Vagina (tissue), 2 donors: ENCODE measurements at regions not wholly inside any gene's neighbourhood (a gene's known extent, or its start where the extent isn't known, plus 50 kb on each side); places are given as distances from the start of the nearest gene placed in this dataset.

Experiments used
- DNase-seq, 2 donors: peaks; one replicate each; pipeline ENCODE4 v3.0.0-alpha.2; 2017; ENCODE audit errors: extremely low spot score in 2 of 2
- H3K27ac ChIP-seq: fragments of 200-600 bp; sonication (generic); one replicate; pipeline ENCODE4 v1.5.1; 2019
- H3K27me3 ChIP-seq: fragments of 200-600 bp; sonication (generic); one replicate; pipeline ENCODE4 v1.5.1; 2019
- H3K36me3 ChIP-seq, 2 donors: fragments of 200-600 bp; sonication (generic); one replicate each; pipeline ENCODE4 v1.5.1; 2017 to 2019
- H3K4me1 ChIP-seq: fragments of 200-600 bp; sonication (generic); one replicate; pipeline ENCODE4 v1.5.1; 2019
- H3K4me3 ChIP-seq, 2 donors: fragments of 200-600 bp; sonication (generic); 1 replicate in 1 of 2; 2 replicates in 1 of 2; pipeline ENCODE4 v1.5.1; 2016 to 2019
- H3K9me3 ChIP-seq: fragments of 200-600 bp; sonication (generic); one replicate; pipeline ENCODE4 v1.5.1; 2019
- CTCF ChIP-seq, 3 experiments: fragments of 450-650 bp in 2 of 3; fragments of 200-600 bp in 1 of 3; sonication (generic) in 1 of 3; IDR thresholded peaks; one replicate each; pipeline ENCODE4 v1.5.1; 2017 to 2019; ENCODE audit warnings: antibody characterized with exemption in 3 of 3, mild to moderate bottlenecking in 2 of 3, moderate library complexity in 2 of 3
- POLR2A ChIP-seq, 2 donors: fragments of 450-650 bp; IDR thresholded peaks; one replicate each; pipeline ENCODE4 v1.6.1; 2017; ENCODE audit warnings: antibody characterized with exemption in 2 of 2, mild to moderate bottlenecking in 2 of 2, moderate library complexity in 2 of 2
- POLR2AphosphoS5 ChIP-seq, 2 donors: sonication (generic); formaldehyde crosslinking; IDR thresholded peaks; one replicate each; pipeline ENCODE4 v1.9.0; 2017; ENCODE audit warnings: antibody characterized with exemption in 2 of 2, mild to moderate bottlenecking in 2 of 2, low read depth in 1 of 2; ENCODE audit not compliant: insufficient read depth in 1 of 2
- intact Hi-C: fragments of 100-400 bp; cut with DNase I; formaldehyde crosslinking; loops from one replicate; pipeline ENCODE4 v1.15.1; 2023

GRCh38 chr5:96196890-96197289 is 235.2 kb upstream of the ELL2 start:
- H3K27ac ChIP-seq: no peak overlapping the region
- no peak for DNase-seq
- no peak overlapping the region for H3K4me3 ChIP-seq
- intact Hi-C loops: no loop called here
- no peaks in the 10 kb centered on the region for H3K4me1 ChIP-seq
- H3K9me3 ChIP-seq: no peaks in the 10 kb centered on the region
- H3K36me3 ChIP-seq: no peaks in the 10 kb centered on the region
- no peaks in the 10 kb centered on the region for H3K27me3 ChIP-seq
- no peak for TF ChIP-seq POLR2A (IDR thresholded peaks at IDR 0.05)
- TF ChIP-seq CTCF (IDR thresholded peaks at IDR 0.05): no peak
- TF ChIP-seq POLR2AphosphoS5 (IDR thresholded peaks at IDR 0.05; ENCODE audit: insufficient read depth in 1 of 2, low read depth in 1 of 2): no peak

- intact Hi-C loops: no loop called here
- Histone ChIP-seq H3K27ac (no peak overlapping the region), H3K36me3 (no peaks in the 10 kb centered on the region), H3K4me3 (no peak overlapping the region), H3K4me1 (no peaks in the 10 kb centered on the region), H3K27me3 (no peaks in the 10 kb centered on the region), H3K9me3 (no peaks in the 10 kb centered on the region)
- TF ChIP-seq CTCF (IDR thresholded peaks at IDR 0.05): no peak
- TF ChIP-seq POLR2A (IDR thresholded peaks at IDR 0.05): no peak
- no peak for TF ChIP-seq POLR2AphosphoS5 (IDR thresholded peaks at IDR 0.05; ENCODE audit: insufficient read depth in 1 of 2, low read depth in 1 of 2)
- DNase-seq: no peak
These were observed 234.8 kb upstream of the ELL2 start for GRCh38 chr5:96196407-96196806.

- intact Hi-C loops: no loop called here
- H3K27me3 ChIP-seq: no peaks in the 10 kb centered on the region
- no peak for DNase-seq
- no peaks in the 10 kb centered on the region for H3K36me3 ChIP-seq
- H3K27ac ChIP-seq: no peak overlapping the region
- TF ChIP-seq CTCF (IDR thresholded peaks at IDR 0.05) (no peak), POLR2AphosphoS5 (IDR thresholded peaks at IDR 0.05; ENCODE audit: insufficient read depth in 1 of 2, low read depth in 1 of 2) (no peak), POLR2A (IDR thresholded peaks at IDR 0.05) (no peak)
- no peaks in the 10 kb centered on the region for H3K4me1 ChIP-seq
- H3K9me3 ChIP-seq: no peaks in the 10 kb centered on the region
- H3K4me3 ChIP-seq: no peak overlapping the region
These were observed 233.5 kb upstream of the ELL2 start for GRCh38 chr5:96195123-96195522.

- no peak for TF ChIP-seq CTCF (IDR thresholded peaks at IDR 0.05)
- no peak for TF ChIP-seq POLR2A (IDR thresholded peaks at IDR 0.05)
- no peak for TF ChIP-seq POLR2AphosphoS5 (IDR thresholded peaks at IDR 0.05; ENCODE audit: insufficient read depth in 1 of 2, low read depth in 1 of 2)
- H3K4me3 ChIP-seq: no peak overlapping the region
- H3K9me3 ChIP-seq: no peaks in the 10 kb centered on the region
- intact Hi-C loops: no loop called here
- no peaks in the 10 kb centered on the region for H3K4me1 ChIP-seq
- no peaks in the 10 kb centered on the region for H3K27me3 ChIP-seq
- no peak overlapping the region for H3K27ac ChIP-seq
- no peaks in the 10 kb centered on the region for H3K36me3 ChIP-seq
- no peak for DNase-seq
These were observed 232.9 kb upstream of the ELL2 start for GRCh38 chr5:96194593-96194992.

GRCh38 chr5:96193946-96194345 is 232.3 kb upstream of the ELL2 start:
- no peak overlapping the region for H3K4me3 ChIP-seq
- DNase-seq: no peak
- TF ChIP-seq POLR2AphosphoS5 (IDR thresholded peaks at IDR 0.05; ENCODE audit: insufficient read depth in 1 of 2, low read depth in 1 of 2) (no peak), CTCF (IDR thresholded peaks at IDR 0.05) (no peak)
- no peaks in the 10 kb centered on the region for H3K27me3 ChIP-seq
- no peak overlapping the region for H3K27ac ChIP-seq
- no peaks in the 10 kb centered on the region for H3K4me1 ChIP-seq
- intact Hi-C loops: no loop called here
- H3K9me3 ChIP-seq: no peaks in the 10 kb centered on the region
- H3K36me3 ChIP-seq: no peaks in the 10 kb centered on the region
